ENCODE measurements at regions not wholly inside any gene's neighbourhood (a gene's known extent, or its start where the extent isn't known, plus 50 kb on each side); places are given as distances from the start of the nearest gene placed in this dataset.
A peak's percentile ranks its signal among the peaks of the same experiment; 100 is the strongest.

- H3K9me3 ChIP-seq = no peaks in the 10 kb centered on the region
- DNase-seq (ENCODE audit: extremely low spot score) = no peak
- no peaks in the 10 kb centered on the region for H3K27me3 ChIP-seq
- no peak overlapping the region for H3K27ac ChIP-seq (replicated peaks in 1 of 4)
- no peaks in the 10 kb centered on the region for H3K36me3 ChIP-seq
- no peaks in the 10 kb centered on the region for H3K4me1 ChIP-seq
- WGBS = 100% methylated on average over 2 of the region's 2 CpGs
- no peak overlapping the region for H3K4me3 ChIP-seq
- intact Hi-C loops (cut with DNase I) = no loop called here
- no peak for TF ChIP-seq CTCF (IDR thresholded peaks at IDR 0.05)
- no peak for TF ChIP-seq POLR2AphosphoS5 (IDR thresholded peaks at IDR 0.05)
- no peak for TF ChIP-seq POLR2A (IDR thresholded peaks at IDR 0.05; ENCODE audit: low read depth)
- no peak for TF ChIP-seq EP300 (IDR thresholded peaks at IDR 0.05)
Measured at GRCh38 chr14:97442363-97442762, 645.2 kb downstream of the VRK1 start.

GRCh38 chr14:97443412-97443811 is 646.2 kb downstream of the VRK1 start:
- Histone ChIP-seq H3K27ac (replicated peaks in 1 of 4) (no peak overlapping the region), H3K36me3 (no peaks in the 10 kb centered on the region), H3K27me3 (no peaks in the 10 kb centered on the region), H3K4me1 (no peaks in the 10 kb centered on the region), H3K9me3 (no peaks in the 10 kb centered on the region), H3K4me3 (no peak overlapping the region)
- no peak for DNase-seq (ENCODE audit: extremely low spot score)
- no peak for TF ChIP-seq EP300 (IDR thresholded peaks at IDR 0.05)
- TF ChIP-seq POLR2AphosphoS5 (IDR thresholded peaks at IDR 0.05) = no peak
- no peak for TF ChIP-seq CTCF (IDR thresholded peaks at IDR 0.05)
- no peak for TF ChIP-seq POLR2A (IDR thresholded peaks at IDR 0.05; ENCODE audit: low read depth)
- intact Hi-C loops (cut with DNase I) = no loop called here
- 80% methylated on average over 3 of the region's 3 CpGs for WGBS

- no peak for TF ChIP-seq EP300 (IDR thresholded peaks at IDR 0.05)
- no peak for TF ChIP-seq POLR2A (IDR thresholded peaks at IDR 0.05; ENCODE audit: low read depth)
- no peak for TF ChIP-seq CTCF (IDR thresholded peaks at IDR 0.05)
- TF ChIP-seq POLR2AphosphoS5 (IDR thresholded peaks at IDR 0.05) = no peak
- DNase-seq (ENCODE audit: extremely low spot score) = no peak
Measured at GRCh38 chr14:97444248-97444647, 647.1 kb downstream of the VRK1 start.

DNA sequence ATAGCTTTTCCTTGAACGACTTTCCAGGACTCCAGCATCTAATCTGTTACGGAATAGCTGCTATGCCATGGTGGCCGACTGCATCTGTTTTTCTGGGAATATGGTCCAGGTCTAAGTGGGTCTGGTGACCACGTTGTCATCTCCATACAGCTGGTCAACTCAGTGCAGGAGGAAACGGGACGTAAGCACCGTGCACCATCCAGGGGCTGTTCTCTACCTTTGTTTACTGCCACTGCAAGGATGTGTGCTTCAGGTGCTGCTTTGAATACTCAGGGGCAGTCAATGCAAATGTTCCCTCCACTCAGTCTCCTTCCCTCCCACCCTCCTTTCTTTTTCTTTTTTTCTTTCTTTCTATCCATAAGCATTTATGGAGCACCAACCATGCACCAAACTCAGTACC is 648.2 kb downstream of the VRK1 start:
- Histone ChIP-seq H3K9me3 (no peaks in the 10 kb centered on the region), H3K27me3 (no peaks in the 10 kb centered on the region), H3K36me3 (no peaks in the 10 kb centered on the region), H3K4me1 (no peaks in the 10 kb centered on the region), H3K4me3 (no peak overlapping the region), H3K27ac (replicated peaks in 1 of 4) (no peak overlapping the region)
- intact Hi-C loops (cut with DNase I) = no loop called here
- peak; percentile 66 for DNase-seq (ENCODE audit: extremely low spot score)
- 87% methylated on average over 7 of the region's 7 CpGs for whole genome bisulfite sequencing
- TF ChIP-seq CTCF (IDR thresholded peaks at IDR 0.05) (no peak), POLR2AphosphoS5 (IDR thresholded peaks at IDR 0.05) (no peak), EP300 (IDR thresholded peaks at IDR 0.05) (no peak), POLR2A (IDR thresholded peaks at IDR 0.05; ENCODE audit: low read depth) (no peak)

More at GRCh38 chr14:97444248-97444647, 647.1 kb downstream of the VRK1 start:
- H3K4me3 ChIP-seq = no peak overlapping the region
- no peaks in the 10 kb centered on the region for H3K4me1 ChIP-seq
- H3K36me3 ChIP-seq = no peaks in the 10 kb centered on the region
- no peaks in the 10 kb centered on the region for H3K27me3 ChIP-seq
- 73% methylated on average over 5 of the region's 5 CpGs for WGBS
- intact Hi-C loops (cut with DNase I) = no loop called here
- no peaks in the 10 kb centered on the region for H3K9me3 ChIP-seq
- no peak overlapping the region for H3K27ac ChIP-seq (replicated peaks in 1 of 4)

DNA sequence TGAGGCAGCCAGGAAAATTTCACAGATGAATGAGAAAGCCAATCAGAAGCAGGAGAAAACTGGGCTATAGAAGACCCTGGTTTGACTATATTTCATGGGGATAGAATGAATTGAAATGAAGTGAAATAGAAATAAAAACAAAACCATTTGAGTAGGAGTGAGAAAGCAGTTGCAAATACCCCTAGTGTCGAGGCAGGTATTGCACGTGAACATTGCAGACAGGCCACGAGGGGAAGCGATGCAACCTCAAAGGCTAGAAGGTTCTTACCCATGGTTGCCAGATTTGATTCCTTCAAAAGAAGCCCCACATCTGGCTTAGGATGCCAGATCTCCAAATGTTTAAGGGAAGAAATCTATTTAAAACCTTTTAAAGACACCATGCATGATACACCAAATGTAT is 648.9 kb downstream of the VRK1 start:
- no peaks in the 10 kb centered on the region for H3K36me3 ChIP-seq
- no peak for DNase-seq (ENCODE audit: extremely low spot score)
- 81% methylated on average over 4 of the region's 4 CpGs for WGBS
- no peak overlapping the region for H3K4me3 ChIP-seq
- no peak overlapping the region for H3K27ac ChIP-seq (replicated peaks in 1 of 4)
- TF ChIP-seq CTCF (IDR thresholded peaks at IDR 0.05) (no peak), EP300 (IDR thresholded peaks at IDR 0.05) (no peak), POLR2AphosphoS5 (IDR thresholded peaks at IDR 0.05) (no peak), POLR2A (IDR thresholded peaks at IDR 0.05; ENCODE audit: low read depth) (no peak)
- H3K9me3 ChIP-seq = no peaks in the 10 kb centered on the region
- intact Hi-C loops (cut with DNase I) = no loop called here
- H3K27me3 ChIP-seq = no peaks in the 10 kb centered on the region
- H3K4me1 ChIP-seq = no peaks in the 10 kb centered on the region
